PC-9 (cell line): ENCODE measurements at regions not wholly inside any gene's neighbourhood (a gene's known extent, or its start where the extent isn't known, plus 50 kb on each side); places are given as distances from the start of the nearest gene placed in this dataset.
A peak's percentile ranks its signal among the peaks of the same experiment; 100 is the strongest.

Experiments used
- BruUV-seq: library from RNA; stranded (reverse); fragments of 400-500 nt; replicated peaks from 2 replicates; lab custom pipeline; 2021; lab: Mats Ljungman, UMichigan
- CTCF ChIA-PET: fragments of 300-600 bp; sonication (Branson Sonifier 250); formaldehyde crosslinking; loops from one replicate; lab custom pipeline; 2022; ENCODE audit warnings: antibody characterized with exemption; lab: Charles Lee
- POLR2A ChIA-PET: fragments of 300-600 bp; sonication (Branson Sonifier 250); formaldehyde crosslinking; loops from one replicate; lab custom pipeline; 2022; ENCODE audit warnings: antibody characterized with exemption; ENCODE audit not compliant: unreplicated experiment; lab: Charles Lee
- DNase-seq, 2 experiments: peaks; one replicate each; pipeline versions ENCODE4 v3.0.0 to v3.0.0-alpha.2; 2015 to 2022; ENCODE audit warnings: mixed read lengths in 1 of 2
- H2AFZ ChIP-seq: fragments of 200-600 bp; sonication (generic); 2 replicates; pipeline ENCODE4 v1.8.1; 2017; ENCODE audit warnings: antibody characterized with exemption
- H3F3A ChIP-seq: fragments of 200-600 bp; sonication (generic); 2 replicates; pipeline ENCODE4 v1.8.1; 2017; ENCODE audit warnings: antibody characterized with exemption, mild to moderate bottlenecking, low read depth; ENCODE audit not compliant: insufficient read depth
- H3K27ac ChIP-seq: fragments of 200-600 bp; sonication (generic); 2 replicates; pipeline ENCODE4 v1.6.1; 2016; ENCODE audit warnings: mixed run types
- H3K27me3 ChIP-seq: fragments of 200-600 bp; sonication (generic); 2 replicates; pipeline ENCODE4 v1.6.1; 2016; ENCODE audit warnings: low read depth, mixed run types; ENCODE audit not compliant: insufficient read depth
- H3K36me3 ChIP-seq: fragments of 200-600 bp; sonication (generic); 2 replicates; pipeline ENCODE4 v1.6.1; 2016; ENCODE audit warnings: low read depth, mixed run types
- H3K4me1 ChIP-seq: fragments of 200-600 bp; sonication (generic); replicated peaks from 2 replicates; pipeline ENCODE4 v1.6.1; 2016; ENCODE audit warnings: mixed run types; ENCODE audit not compliant: insufficient read depth
- H3K4me2 ChIP-seq: fragments of 200-600 bp; sonication (generic); 2 replicates; pipeline ENCODE4 v1.6.1; 2017; ENCODE audit warnings: mixed run types
- H3K4me3 ChIP-seq: fragments of 200-600 bp; sonication (generic); 2 replicates; pipeline ENCODE4 v1.6.1; 2016; ENCODE audit warnings: mixed run types
- H3K79me2 ChIP-seq: fragments of 200-600 bp; sonication (generic); 2 replicates; pipeline ENCODE4 v1.6.1; 2017; ENCODE audit warnings: low read depth, mixed run types
- H3K9me2 ChIP-seq: fragments of 200-600 bp; sonication (generic); 2 replicates; pipeline ENCODE4 v1.8.1; 2017; ENCODE audit warnings: mild to moderate bottlenecking; ENCODE audit not compliant: insufficient read depth
- H3K9me3 ChIP-seq: fragments of 200-600 bp; sonication (generic); 2 replicates; pipeline ENCODE4 v1.8.1; 2016; ENCODE audit warnings: low read depth; ENCODE audit not compliant: insufficient read depth
- H4K20me1 ChIP-seq: fragments of 200-600 bp; sonication (generic); 2 replicates; pipeline ENCODE4 v1.8.1; 2017; ENCODE audit not compliant: insufficient read depth
- EZH2 ChIP-seq: fragments of 200-600 bp; sonication (generic); IDR thresholded peaks from 2 replicates; pipeline ENCODE4 v1.8.0; 2017; ENCODE audit warnings: antibody characterized with exemption, low read depth
- intact Hi-C: fragments of 100-400 bp; cut with micrococcal nuclease; formaldehyde crosslinking; loops from one replicate; pipeline ENCODE4 v1.10.0; 2022; ENCODE audit not compliant: unreplicated experiment
- TF ChIP-seq, protein P1 (sequence below): fragments of 200-600 bp; sonication (generic); conservative IDR thresholded peaks from 2 replicates; pipeline ENCODE4 v1.6.1; 2017; ENCODE audit warnings: mixed run types, antibody characterized with exemption, mild to moderate bottlenecking, moderate library complexity

DNA sequence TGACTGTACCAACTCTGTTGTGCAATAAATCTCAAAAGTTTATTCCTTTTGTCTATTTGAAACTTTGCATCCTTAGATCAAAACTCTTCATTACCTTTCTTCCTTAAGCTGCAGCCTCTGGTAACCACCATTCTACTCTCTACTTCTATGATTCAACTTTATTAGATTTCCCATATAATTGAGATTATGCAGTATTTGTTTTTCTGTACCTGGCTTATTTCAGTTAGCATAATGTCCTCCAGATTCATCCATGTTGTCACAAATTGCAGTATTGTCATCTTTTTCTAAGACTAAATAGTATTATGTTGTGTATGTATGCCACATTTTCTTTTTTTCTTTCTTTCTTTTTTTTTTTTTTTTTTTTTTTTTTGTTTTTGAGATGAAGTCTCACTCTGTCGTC is 1176.3 kb upstream of the TENM4 start:
- Histone ChIP-seq H3K4me2 (no peak overlapping the region), H3F3A (no peaks in the 10 kb centered on the region), H3K27me3 (no peaks in the 10 kb centered on the region), H3K27ac (no peak overlapping the region), H3K9me3 (no peaks in the 10 kb centered on the region), H3K4me3 (no peak overlapping the region), H3K36me3 (no peaks in the 10 kb centered on the region), H3K9me2 (no peaks in the 10 kb centered on the region), H3K79me2 (no peaks in the 10 kb centered on the region), H4K20me1 (no peaks in the 10 kb centered on the region), H2AFZ (no peak overlapping the region), H3K4me1 (no peaks in the 10 kb centered on the region)
- DNase-seq: no peak
- ChIA-PET POLR2A (no interaction called here), CTCF (no interaction called here)
- no TSS peak for BruUV-seq
- TF ChIP-seq, protein P1, sequence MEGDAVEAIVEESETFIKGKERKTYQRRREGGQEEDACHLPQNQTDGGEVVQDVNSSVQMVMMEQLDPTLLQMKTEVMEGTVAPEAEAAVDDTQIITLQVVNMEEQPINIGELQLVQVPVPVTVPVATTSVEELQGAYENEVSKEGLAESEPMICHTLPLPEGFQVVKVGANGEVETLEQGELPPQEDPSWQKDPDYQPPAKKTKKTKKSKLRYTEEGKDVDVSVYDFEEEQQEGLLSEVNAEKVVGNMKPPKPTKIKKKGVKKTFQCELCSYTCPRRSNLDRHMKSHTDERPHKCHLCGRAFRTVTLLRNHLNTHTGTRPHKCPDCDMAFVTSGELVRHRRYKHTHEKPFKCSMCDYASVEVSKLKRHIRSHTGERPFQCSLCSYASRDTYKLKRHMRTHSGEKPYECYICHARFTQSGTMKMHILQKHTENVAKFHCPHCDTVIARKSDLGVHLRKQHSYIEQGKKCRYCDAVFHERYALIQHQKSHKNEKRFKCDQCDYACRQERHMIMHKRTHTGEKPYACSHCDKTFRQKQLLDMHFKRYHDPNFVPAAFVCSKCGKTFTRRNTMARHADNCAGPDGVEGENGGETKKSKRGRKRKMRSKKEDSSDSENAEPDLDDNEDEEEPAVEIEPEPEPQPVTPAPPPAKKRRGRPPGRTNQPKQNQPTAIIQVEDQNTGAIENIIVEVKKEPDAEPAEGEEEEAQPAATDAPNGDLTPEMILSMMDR: no peak
- TF ChIP-seq EZH2: no peak
- intact Hi-C loops: no loop called here

DNA sequence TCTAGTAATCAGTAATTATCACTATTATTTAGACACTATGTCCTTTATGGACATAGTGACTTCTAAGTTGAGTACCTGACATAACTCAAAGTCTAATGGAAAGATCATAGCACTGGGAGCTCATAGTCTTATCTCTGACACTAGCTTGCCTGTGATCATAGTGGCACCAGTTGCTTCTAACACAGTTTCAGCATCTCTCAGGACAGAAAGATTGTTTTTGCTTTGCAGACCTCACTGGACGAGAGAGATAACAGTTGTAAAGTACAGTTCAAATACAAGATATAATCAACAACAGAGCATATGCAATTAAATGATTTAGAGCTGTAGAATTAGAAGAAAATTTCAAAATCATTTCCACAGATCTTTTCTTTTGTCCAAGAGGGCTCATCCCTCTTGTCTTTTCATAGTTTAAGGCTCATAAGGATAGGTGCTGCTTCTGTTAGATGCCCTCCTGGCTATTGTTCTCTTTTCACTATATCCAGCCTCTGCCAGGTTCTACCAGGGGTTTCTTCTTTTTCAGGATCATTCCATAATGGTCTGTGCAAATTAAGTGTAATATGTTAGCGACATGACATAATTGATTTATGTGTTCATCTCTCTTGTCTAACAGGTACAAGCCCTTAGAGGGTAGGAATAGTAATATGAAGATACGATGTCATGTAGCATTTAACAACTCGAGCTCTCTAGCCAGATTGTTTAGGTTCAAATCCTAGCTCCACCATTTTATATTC is 1175.4 kb upstream of the TENM4 start:
- H3K79me2 ChIP-seq: no peaks in the 10 kb centered on the region
- H3K4me2 ChIP-seq: no peak overlapping the region
- H3K27me3 ChIP-seq: no peaks in the 10 kb centered on the region
- ChIA-PET CTCF (no interaction called here), POLR2A (no interaction called here)
- no peaks in the 10 kb centered on the region for H3F3A ChIP-seq
- no peak overlapping the region for H3K27ac ChIP-seq
- no peaks in the 10 kb centered on the region for H3K9me2 ChIP-seq
- H3K9me3 ChIP-seq: no peaks in the 10 kb centered on the region
- intact Hi-C loops: no loop called here
- TF ChIP-seq, protein P1: no peak
- TF ChIP-seq EZH2: no peak
- H3K4me3 ChIP-seq: no peak overlapping the region
- peak in 1 of 2 experiments; percentile 17 for DNase-seq
- no peaks in the 10 kb centered on the region for H3K36me3 ChIP-seq
- no peak overlapping the region for H2AFZ ChIP-seq
- H3K4me1 ChIP-seq: no peaks in the 10 kb centered on the region
- no TSS peak for BruUV-seq
- no peaks in the 10 kb centered on the region for H4K20me1 ChIP-seq

DNA sequence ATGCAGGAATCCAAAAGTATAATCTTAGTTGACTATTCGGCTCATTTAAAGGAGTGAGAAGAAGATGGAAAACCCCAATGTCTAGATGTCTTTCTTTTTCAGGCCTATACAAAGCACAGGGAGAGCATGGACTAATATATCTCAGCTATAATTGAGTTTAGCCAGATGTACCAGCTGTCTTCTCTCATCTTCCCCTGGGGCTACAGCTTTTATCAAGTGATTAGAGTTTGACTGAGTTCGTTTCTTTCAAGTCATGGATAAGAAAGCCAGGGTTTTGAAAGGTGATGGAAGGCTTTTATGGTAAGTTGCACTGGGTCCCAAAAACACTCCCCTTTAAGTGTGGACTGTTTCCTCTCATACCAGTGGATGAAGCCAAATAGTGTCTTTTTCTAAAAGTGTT is 1172.8 kb upstream of the TENM4 start:
- intact Hi-C loops: no loop called here

More for the DNA sequence above, 1172.8 kb upstream of the TENM4 start:
- H3K36me3 ChIP-seq: no peaks in the 10 kb centered on the region
- H3K9me3 ChIP-seq: no peaks in the 10 kb centered on the region
- H3K79me2 ChIP-seq: no peaks in the 10 kb centered on the region
- H2AFZ ChIP-seq: no peak overlapping the region
- H3K9me2 ChIP-seq: no peaks in the 10 kb centered on the region
- no peaks in the 10 kb centered on the region for H4K20me1 ChIP-seq
- H3K27ac ChIP-seq: no peak overlapping the region
- no peak overlapping the region for H3K4me3 ChIP-seq
- H3K4me1 ChIP-seq: no peaks in the 10 kb centered on the region
- no TSS peak for BruUV-seq
- H3K4me2 ChIP-seq: no peak overlapping the region
- DNase-seq: peak in 1 of 2 experiments; percentile 18
- H3F3A ChIP-seq: no peaks in the 10 kb centered on the region
- no peaks in the 10 kb centered on the region for H3K27me3 ChIP-seq
- ChIA-PET CTCF (no interaction called here), POLR2A (no interaction called here)
- TF ChIP-seq EZH2: no peak
- TF ChIP-seq, protein P1: no peak
